Cardiac fibroblast (primary cell): ENCODE measurements at regions not wholly inside any gene's neighbourhood (a gene's known extent, or its start where the extent isn't known, plus 50 kb on each side); places are given as distances from the start of the nearest gene placed in this dataset.

Experiments used
- DNase-seq, 2 donors: peaks; one replicate each; pipeline versions ENCODE4 v3.0.0 to v3.0.0-alpha.2; 2010; ENCODE audit warnings: low read depth in 2 of 2
- H3K4me3 ChIP-seq, 2 donors: replicated peaks in 1 of 2; 1 replicate in 1 of 2; 2 replicates in 1 of 2; pipeline ENCODE4 v1.5.1; 2011; ENCODE audit warnings: low read depth in 2 of 2, low read length in 2 of 2, mild to moderate bottlenecking in 2 of 2, moderate library complexity in 1 of 2
- TF ChIP-seq, protein P1 (sequence below): IDR thresholded peaks from one replicate; pipeline ENCODE4 v1.5.1; 2011; ENCODE audit warnings: low read depth, mild to moderate bottlenecking, low read length, inconsistent platforms

DNA sequence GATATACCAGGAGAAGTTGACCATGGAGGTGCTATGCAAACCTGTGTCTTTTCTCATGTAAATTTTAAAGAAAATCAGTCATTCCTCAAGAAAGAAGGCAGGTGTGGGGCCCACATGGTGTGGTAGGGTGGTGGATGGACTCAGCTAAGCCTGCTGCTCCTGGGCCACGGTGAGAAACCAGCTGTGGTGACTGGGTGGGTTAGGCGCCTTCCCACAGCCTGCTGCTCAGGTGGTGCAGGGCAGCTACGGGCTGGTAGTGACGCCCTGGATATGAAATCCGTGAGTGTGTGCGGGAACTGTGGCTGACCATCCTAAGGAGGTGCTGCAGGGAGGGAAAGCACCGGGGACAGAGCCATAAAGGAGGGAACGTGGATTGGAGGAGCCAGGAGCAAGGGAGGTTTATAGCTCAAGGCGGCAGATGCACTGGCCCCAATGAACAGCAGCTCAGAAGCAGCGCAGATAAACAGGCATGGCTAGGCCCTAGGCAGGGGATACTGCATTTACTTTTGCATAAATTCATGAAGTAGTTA is 408.8 kb downstream of the FUT8 start:
- TF ChIP-seq, protein P1, sequence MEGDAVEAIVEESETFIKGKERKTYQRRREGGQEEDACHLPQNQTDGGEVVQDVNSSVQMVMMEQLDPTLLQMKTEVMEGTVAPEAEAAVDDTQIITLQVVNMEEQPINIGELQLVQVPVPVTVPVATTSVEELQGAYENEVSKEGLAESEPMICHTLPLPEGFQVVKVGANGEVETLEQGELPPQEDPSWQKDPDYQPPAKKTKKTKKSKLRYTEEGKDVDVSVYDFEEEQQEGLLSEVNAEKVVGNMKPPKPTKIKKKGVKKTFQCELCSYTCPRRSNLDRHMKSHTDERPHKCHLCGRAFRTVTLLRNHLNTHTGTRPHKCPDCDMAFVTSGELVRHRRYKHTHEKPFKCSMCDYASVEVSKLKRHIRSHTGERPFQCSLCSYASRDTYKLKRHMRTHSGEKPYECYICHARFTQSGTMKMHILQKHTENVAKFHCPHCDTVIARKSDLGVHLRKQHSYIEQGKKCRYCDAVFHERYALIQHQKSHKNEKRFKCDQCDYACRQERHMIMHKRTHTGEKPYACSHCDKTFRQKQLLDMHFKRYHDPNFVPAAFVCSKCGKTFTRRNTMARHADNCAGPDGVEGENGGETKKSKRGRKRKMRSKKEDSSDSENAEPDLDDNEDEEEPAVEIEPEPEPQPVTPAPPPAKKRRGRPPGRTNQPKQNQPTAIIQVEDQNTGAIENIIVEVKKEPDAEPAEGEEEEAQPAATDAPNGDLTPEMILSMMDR, result no peak
- no peak for DNase-seq
- H3K4me3 ChIP-seq, result no peak overlapping the region

DNA sequence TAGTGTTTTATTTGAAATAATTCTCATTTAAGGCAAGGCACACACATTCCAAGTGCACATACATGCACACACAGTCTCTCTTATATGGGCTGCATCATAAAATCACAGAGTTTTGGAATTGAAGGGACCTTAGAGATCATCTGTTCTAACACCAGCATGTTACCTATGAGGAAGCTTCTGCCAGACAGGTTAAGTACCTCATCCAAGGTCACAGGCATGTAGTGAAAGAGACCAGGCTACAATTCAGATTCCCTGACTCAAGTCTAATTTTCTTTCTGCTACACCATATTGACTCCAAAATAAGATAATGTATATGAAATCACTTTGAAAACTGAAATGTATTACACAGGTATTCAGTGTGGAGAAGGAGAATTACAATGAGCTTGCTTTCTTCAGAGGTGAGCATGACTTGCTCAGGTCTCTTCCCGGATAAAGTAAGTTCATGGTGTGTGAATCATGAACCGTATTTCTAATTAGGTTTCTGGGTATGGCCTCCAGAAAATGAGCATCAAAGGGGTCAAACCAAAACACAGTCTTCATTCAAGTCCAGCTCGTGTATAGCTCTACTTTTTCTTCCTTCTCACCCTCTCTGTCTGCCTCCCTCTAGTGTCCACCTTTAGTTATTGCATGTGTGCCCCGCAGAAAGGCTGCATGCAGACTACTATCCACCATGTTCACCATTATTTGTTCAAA is 411.9 kb downstream of the FUT8 start:
- no peak overlapping the region for H3K4me3 ChIP-seq
- DNase-seq, result peak; percentile 82 to 84
- TF ChIP-seq, protein P1, result peak; percentile 91

DNA sequence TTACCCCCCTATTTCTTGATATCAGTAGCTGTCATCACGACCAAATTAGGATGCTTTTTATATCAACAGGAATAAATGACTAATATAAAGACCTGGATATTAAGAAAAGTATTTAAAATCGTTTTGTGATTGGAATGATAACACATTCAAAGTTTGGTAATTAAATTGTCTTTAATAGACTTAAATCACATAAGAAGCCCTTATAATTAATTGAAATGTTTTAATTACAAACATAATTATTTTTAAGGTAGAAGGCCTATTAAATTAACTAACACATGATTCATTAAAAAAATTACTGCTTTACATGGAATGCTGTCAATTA is 412.4 kb downstream of the FUT8 start:
- no peak for DNase-seq
- TF ChIP-seq, protein P1, result no peak
- H3K4me3 ChIP-seq, result no peak overlapping the region

DNA sequence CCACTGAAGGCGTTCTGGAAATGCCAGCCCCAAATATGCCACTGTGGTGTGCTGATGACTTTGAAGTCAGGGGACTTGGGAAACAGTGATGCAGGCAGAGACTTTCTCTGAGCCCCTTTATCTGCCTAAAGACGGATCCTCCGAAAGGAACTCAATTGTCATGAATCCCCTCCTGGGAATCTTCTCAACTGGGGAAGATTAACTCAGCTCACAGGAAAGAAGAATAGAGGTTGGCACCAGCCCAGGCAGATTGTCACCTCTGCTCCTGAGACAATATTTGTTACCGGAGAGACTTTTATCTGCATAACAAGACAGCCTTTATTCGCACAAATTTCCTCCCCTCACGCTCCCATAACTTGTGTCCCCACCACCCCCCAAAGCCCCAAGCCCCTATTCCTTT is 414.4 kb downstream of the FUT8 start:
- TF ChIP-seq, protein P1, result no peak
- no peak for DNase-seq
- no peak overlapping the region for H3K4me3 ChIP-seq

DNA sequence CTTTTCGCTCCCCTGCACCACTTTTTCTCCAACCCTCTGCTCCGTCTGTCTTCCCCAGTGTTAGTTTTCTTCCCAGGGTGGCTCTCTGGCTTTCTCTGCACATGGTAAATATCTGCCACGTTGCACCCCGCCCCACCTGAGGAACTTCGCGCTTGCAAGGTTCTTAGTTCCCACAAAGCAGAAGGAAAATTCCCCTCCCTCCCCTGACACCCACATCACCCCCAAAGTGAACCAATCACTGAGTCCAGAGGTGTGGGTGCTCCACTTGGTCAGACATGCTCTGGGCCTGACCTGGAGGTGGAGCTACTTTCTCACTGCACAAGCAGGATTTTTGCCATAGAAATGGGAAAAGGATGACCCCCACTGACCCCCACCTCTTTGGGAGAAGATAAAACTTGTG is 415.0 kb downstream of the FUT8 start:
- no peak overlapping the region for H3K4me3 ChIP-seq
- TF ChIP-seq, protein P1, result no peak
- DNase-seq, result no peak

DNA sequence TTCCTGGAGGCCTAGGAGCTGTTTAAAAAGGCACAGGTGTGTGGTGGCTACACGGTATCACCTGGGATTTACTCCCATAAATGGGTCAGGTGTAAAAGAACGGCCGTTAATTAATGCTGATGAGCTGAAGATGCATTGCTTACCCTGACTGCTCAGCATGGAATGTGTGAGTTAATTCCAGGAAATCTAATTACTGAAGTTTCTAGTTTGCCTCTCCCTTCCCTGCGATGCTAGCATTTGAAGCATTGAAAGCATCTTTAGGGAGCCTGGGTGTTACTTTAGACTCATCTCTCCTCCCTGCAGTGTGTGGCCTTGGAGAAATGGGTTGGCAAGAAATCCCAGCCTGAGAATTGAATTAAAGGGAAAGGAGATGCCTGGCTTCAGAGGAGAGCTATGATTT is 415.9 kb downstream of the FUT8 start:
- H3K4me3 ChIP-seq, result no peak overlapping the region
- DNase-seq, result no peak
- TF ChIP-seq, protein P1, result no peak
